ENCODE measurements at regions not wholly inside any gene's neighbourhood (a gene's known extent, or its start where the extent isn't known, plus 50 kb on each side); places are given as distances from the start of the nearest gene placed in this dataset.

DNA sequence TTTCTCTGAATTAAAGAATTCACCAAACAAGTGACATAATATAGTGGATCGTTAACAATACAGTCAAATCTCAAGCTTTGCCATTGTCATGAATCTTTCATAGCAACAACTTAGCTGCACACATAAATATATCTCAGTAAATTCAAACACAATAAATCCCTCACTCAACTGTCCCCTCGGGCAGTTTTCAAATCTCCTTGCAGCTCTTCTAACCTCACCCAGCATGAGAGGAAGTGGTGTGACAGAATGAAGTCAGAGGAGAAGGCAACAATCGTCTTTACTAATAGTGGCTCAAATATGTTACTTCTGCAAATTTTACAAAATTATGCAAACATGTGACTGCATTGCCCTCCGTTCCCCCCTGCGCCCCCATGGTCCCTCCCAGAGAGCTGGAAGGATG is 148.2 kb downstream of the RAP2A start:
- H3K27ac Mint-ChIP-seq: no peak overlapping the region
- H3K9me3 Mint-ChIP-seq: no peaks in the 10 kb centered on the region
- no peak overlapping the region for H2AFZ ChIP-seq
- no peak for ATAC-seq
- H3K27me3 Mint-ChIP-seq (ENCODE audit: insufficient read depth, low read depth, poor library complexity): peaks cover 3% of the 10 kb centered on the region
- peaks cover 17% of the 10 kb centered on the region for H3K9me2 ChIP-seq (ENCODE audit: insufficient read depth)
- no peak overlapping the region for H3K4me3 ChIP-seq
- TF ChIP-seq EZH2phosphoT487 (IDR thresholded peaks at IDR 0.05; ENCODE audit: unreplicated experiment): no peak
- TF ChIP-seq ZNF114 (CRISPR knock-in tag; IDR thresholded peaks at IDR 0.05): no peak
- TF ChIP-seq EZH2 (IDR thresholded peaks at IDR 0.05; ENCODE audit: low read depth, unreplicated experiment): no peak
- TF ChIP-seq, protein P1, sequence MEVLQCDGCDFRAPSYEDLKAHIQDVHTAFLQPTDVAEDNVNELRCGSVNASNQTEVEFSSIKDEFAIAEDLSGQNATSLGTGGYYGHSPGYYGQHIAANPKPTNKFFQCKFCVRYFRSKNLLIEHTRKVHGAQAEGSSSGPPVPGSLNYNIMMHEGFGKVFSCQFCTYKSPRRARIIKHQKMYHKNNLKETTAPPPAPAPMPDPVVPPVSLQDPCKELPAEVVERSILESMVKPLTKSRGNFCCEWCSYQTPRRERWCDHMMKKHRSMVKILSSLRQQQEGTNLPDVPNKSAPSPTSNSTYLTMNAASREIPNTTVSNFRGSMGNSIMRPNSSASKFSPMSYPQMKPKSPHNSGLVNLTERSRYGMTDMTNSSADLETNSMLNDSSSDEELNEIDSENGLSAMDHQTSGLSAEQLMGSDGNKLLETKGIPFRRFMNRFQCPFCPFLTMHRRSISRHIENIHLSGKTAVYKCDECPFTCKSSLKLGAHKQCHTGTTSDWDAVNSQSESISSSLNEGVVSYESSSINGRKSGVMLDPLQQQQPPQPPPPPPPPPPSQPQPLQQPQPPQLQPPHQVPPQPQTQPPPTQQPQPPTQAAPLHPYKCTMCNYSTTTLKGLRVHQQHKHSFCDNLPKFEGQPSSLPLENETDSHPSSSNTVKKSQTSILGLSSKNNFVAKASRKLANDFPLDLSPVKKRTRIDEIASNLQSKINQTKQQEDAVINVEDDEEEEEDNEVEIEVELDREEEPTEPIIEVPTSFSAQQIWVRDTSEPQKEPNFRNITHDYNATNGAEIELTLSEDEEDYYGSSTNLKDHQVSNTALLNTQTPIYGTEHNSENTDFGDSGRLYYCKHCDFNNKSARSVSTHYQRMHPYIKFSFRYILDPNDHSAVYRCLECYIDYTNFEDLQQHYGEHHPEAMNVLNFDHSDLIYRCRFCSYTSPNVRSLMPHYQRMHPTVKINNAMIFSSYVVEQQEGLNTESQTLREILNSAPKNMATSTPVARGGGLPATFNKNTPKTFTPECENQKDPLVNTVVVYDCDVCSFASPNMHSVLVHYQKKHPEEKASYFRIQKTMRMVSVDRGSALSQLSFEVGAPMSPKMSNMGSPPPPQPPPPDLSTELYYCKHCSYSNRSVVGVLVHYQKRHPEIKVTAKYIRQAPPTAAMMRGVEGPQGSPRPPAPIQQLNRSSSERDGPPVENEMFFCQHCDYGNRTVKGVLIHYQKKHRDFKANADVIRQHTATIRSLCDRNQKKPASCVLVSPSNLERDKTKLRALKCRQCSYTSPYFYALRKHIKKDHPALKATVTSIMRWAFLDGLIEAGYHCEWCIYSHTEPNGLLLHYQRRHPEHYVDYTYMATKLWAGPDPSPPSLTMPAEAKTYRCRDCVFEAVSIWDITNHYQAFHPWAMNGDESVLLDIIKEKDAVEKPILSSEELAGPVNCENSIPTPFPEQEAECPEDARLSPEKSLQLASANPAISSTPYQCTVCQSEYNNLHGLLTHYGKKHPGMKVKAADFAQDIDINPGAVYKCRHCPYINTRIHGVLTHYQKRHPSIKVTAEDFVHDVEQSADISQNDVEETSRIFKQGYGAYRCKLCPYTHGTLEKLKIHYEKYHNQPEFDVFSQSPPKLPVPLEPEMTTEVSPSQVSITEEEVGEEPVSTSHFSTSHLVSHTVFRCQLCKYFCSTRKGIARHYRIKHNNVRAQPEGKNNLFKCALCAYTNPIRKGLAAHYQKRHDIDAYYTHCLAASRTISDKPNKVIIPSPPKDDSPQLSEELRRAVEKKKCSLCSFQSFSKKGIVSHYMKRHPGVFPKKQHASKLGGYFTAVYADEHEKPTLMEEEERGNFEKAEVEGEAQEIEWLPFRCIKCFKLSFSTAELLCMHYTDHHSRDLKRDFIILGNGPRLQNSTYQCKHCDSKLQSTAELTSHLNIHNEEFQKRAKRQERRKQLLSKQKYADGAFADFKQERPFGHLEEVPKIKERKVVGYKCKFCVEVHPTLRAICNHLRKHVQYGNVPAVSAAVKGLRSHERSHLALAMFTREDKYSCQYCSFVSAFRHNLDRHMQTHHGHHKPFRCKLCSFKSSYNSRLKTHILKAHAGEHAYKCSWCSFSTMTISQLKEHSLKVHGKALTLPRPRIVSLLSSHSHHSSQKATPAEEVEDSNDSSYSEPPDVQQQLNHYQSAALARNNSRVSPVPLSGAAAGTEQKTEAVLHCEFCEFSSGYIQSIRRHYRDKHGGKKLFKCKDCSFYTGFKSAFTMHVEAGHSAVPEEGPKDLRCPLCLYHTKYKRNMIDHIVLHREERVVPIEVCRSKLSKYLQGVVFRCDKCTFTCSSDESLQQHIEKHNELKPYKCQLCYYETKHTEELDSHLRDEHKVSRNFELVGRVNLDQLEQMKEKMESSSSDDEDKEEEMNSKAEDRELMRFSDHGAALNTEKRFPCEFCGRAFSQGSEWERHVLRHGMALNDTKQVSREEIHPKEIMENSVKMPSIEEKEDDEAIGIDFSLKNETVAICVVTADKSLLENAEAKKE (CRISPR knock-in tag; IDR thresholded peaks at IDR 0.05): no peak
- no peak for TF ChIP-seq POLR2AphosphoS5 (IDR thresholded peaks at IDR 0.05; ENCODE audit: low read depth)
- TF ChIP-seq STAT1 (IDR thresholded peaks at IDR 0.05; ENCODE audit: unreplicated experiment): no peak
- no peak for TF ChIP-seq JUNB (IDR thresholded peaks at IDR 0.05; ENCODE audit: unreplicated experiment)
- no peak for TF ChIP-seq ZNF331 (CRISPR knock-in tag; IDR thresholded peaks at IDR 0.05; ENCODE audit: low read depth)
- H3K27ac ChIP-seq (ENCODE audit: low read depth): no peak overlapping the region
- H3K36me3 ChIP-seq (ENCODE audit: insufficient read depth): no peaks in the 10 kb centered on the region
- no peaks in the 10 kb centered on the region for H3F3A ChIP-seq (replicated peaks; ENCODE audit: low read depth)
- H3K27me3 ChIP-seq (ENCODE audit: insufficient read depth): no peaks in the 10 kb centered on the region
- H3K4me3 Mint-ChIP-seq: no peak overlapping the region
- H4K20me1 ChIP-seq (replicated peaks; ENCODE audit: insufficient read depth): no peaks in the 10 kb centered on the region
- H3K79me2 ChIP-seq (replicated peaks; ENCODE audit: insufficient read depth): no peaks in the 10 kb centered on the region
- no peak for DNase-seq (ENCODE audit: low spot score)
- no peaks in the 10 kb centered on the region for H3K4me1 ChIP-seq (ENCODE audit: insufficient read depth)
- H3K36me3 Mint-ChIP-seq (ENCODE audit: low read depth): no peaks in the 10 kb centered on the region
- no peak overlapping the region for H3K4me2 ChIP-seq
- no peaks in the 10 kb centered on the region for H3K4me1 Mint-ChIP-seq
